Effector memory CD4-positive, alpha-beta T cell (primary cell): ENCODE measurements at regions not wholly inside any gene's neighbourhood (a gene's known extent, or its start where the extent isn't known, plus 50 kb on each side); places are given as distances from the start of the nearest gene placed in this dataset.
"Not testable (repeated sequence)": the region's sequence is repeated elsewhere in the genome, so short reads cannot be mapped to it uniquely, and the experiment has no call there.

Experiments used
- DNase-seq, 3 donors: peaks; one replicate each; pipeline ENCODE4 v3.0.0-alpha.2; 2020
- H3K27ac ChIP-seq: 2 replicates; pipeline ENCODE4 v1.7.0; 2013; ENCODE audit warnings: mild to moderate bottlenecking, low read length, moderate library complexity; ENCODE audit not compliant: insufficient read depth, poor library complexity, severe bottlenecking
- H3K27me3 ChIP-seq: replicated peaks from 2 replicates; pipeline ENCODE4 v1.7.0; 2013; ENCODE audit warnings: mild to moderate bottlenecking, low read length; ENCODE audit not compliant: insufficient read depth, control insufficient read depth, poor library complexity, severe bottlenecking
- H3K36me3 ChIP-seq: 2 replicates; pipeline ENCODE4 v1.7.0; 2013; ENCODE audit warnings: mild to moderate bottlenecking, low read length, moderate library complexity; ENCODE audit not compliant: control insufficient read depth, insufficient read depth
- H3K4me1 ChIP-seq: 2 replicates; pipeline ENCODE4 v1.7.0; 2013; ENCODE audit warnings: low read length, mild to moderate bottlenecking; ENCODE audit not compliant: control insufficient read depth, insufficient read depth, poor library complexity, severe bottlenecking
- H3K4me3 ChIP-seq: 2 replicates; pipeline ENCODE4 v1.7.0; 2013; ENCODE audit warnings: low read length, low read depth, mild to moderate bottlenecking; ENCODE audit not compliant: insufficient read depth, poor library complexity, severe bottlenecking
- H3K9me3 ChIP-seq: 2 replicates; pipeline ENCODE4 v1.7.0; 2013; ENCODE audit warnings: mild to moderate bottlenecking, low read length, moderate library complexity; ENCODE audit not compliant: control insufficient read depth

DNA sequence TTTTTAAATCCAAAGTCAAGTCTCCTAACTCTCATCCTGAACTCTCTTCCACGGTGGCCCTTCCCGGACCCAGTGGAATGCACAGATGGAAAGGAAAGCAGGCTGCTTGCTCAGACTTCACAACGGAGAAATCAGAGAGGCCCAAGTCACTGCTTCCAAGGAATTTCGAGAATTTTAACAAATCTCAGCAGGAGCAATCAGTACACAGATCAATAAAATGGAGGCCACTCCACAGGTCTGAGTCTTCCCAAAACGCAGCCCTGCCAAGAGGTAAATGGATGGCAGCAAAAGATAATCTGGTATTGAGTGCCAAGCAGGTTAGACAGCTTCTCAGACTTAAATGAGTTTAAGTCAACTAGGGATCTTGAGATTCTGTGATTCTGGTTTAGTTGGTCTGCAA is 81.1 kb upstream of the TIAM1 start:
- H3K27me3 ChIP-seq, result no peaks in the 10 kb centered on the region
- H3K4me3 ChIP-seq, result no peak overlapping the region
- H3K36me3 ChIP-seq, result no peaks in the 10 kb centered on the region
- no peaks in the 10 kb centered on the region for H3K4me1 ChIP-seq
- no peak overlapping the region for H3K27ac ChIP-seq
- no peak for DNase-seq
- no peaks in the 10 kb centered on the region for H3K9me3 ChIP-seq

- Histone ChIP-seq H3K27me3 (no peaks in the 10 kb centered on the region), H3K36me3 (no peaks in the 10 kb centered on the region), H3K27ac (no peak overlapping the region), H3K4me3 (no peak overlapping the region), H3K9me3 (no peaks in the 10 kb centered on the region), H3K4me1 (no peaks in the 10 kb centered on the region)
- DNase-seq, result no peak
These were observed 80.0 kb upstream of the TIAM1 start for GRCh38 chr21:31424058-31424457.

- no peak overlapping the region for H3K4me3 ChIP-seq
- H3K36me3 ChIP-seq, result no peaks in the 10 kb centered on the region
- no peaks in the 10 kb centered on the region for H3K9me3 ChIP-seq
- H3K4me1 ChIP-seq, result no peaks in the 10 kb centered on the region
- DNase-seq, result no peak
- no peaks in the 10 kb centered on the region for H3K27me3 ChIP-seq
- no peak overlapping the region for H3K27ac ChIP-seq
These were observed 76.9 kb upstream of the TIAM1 start for GRCh38 chr21:31420988-31421387.

DNA sequence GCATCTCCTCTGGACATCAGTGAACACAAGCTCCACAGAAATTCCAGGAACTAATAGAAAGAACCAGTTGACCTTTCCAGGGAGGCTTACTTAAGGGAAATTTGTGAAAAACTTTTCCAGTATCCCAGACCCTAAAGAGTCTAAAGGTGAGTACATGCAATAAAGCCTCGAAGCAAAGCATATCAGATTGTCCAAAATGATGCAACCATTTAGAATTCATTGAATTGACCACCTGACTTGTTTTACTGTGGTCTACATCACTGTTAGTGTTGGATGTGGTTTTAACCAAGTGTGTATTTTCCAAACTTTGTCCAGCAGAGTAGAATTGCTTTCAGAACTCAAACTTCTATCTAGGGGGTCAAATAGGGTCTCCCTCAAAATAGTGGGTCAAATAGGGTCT is 76.3 kb upstream of the TIAM1 start:
- Histone ChIP-seq H3K27me3 (no peaks in the 10 kb centered on the region), H3K4me3 (no peak overlapping the region), H3K36me3 (no peaks in the 10 kb centered on the region), H3K27ac (no peak overlapping the region), H3K4me1 (no peaks in the 10 kb centered on the region), H3K9me3 (no peaks in the 10 kb centered on the region)
- no peak for DNase-seq

DNA sequence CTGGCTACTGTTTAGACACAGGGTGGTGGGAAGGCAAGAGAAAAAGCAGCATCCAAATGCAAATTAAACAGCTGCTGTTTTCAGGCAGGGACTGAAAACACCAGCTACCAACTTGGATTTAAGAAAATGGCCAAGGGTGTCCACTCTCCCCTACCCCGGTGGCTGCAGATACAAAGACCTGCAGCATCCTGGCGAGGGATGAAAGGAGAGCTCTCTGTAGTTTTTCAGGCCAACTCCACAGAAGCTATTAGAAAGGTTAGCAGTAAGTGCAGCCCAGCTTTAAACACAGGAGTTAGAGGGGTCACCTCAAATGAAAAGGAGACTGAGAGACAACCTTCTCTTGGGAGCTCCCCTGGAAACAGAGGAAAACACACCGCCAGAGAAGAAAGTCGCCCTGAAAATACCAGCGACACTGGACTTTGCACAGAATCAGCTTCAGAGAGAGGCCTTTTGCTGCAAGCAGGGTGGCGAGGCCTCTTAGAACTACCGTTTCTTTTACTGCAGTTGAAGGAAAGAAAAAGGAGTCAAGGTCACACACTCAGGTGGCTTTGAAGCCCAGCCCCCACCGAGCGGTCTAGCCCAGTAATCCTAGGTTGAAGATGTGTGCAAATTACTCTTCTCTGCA is 74.4 kb upstream of the TIAM1 start:
- no peaks in the 10 kb centered on the region for H3K4me1 ChIP-seq
- H3K4me3 ChIP-seq, result no peak overlapping the region
- no peaks in the 10 kb centered on the region for H3K9me3 ChIP-seq
- no peak overlapping the region for H3K27ac ChIP-seq
- DNase-seq, result no peak
- H3K36me3 ChIP-seq, result no peaks in the 10 kb centered on the region
- no peaks in the 10 kb centered on the region for H3K27me3 ChIP-seq

DNA sequence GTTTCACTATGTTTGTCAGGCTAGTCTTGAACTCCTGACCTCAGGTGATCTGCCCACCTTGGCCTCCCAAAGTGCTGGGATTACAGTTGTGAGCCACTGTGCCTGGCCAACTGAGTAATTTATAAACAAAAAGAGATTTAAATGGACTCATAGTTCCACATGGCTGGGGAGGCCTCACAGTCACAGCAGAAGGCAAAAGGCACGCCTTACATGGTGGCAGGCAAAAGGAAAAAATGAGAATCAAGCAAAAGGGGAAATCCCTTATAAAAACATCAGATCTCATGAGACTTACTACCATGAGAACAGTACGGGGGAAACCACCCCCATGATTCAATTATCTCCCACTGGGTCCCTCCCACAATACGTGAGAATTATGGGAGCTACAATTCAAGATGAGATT is 73.2 kb upstream of the TIAM1 start:
- not testable (repeated sequence) for DNase-seq, H3K27ac ChIP-seq, H3K36me3 ChIP-seq, H3K4me3 ChIP-seq, H3K27me3 ChIP-seq, H3K4me1 ChIP-seq, H3K9me3 ChIP-seq

GRCh38 chr21:31416465-31416864 is 72.4 kb upstream of the TIAM1 start:
- no peak overlapping the region for H3K4me3 ChIP-seq
- no peak overlapping the region for H3K27ac ChIP-seq
- no peaks in the 10 kb centered on the region for H3K9me3 ChIP-seq
- DNase-seq, result no peak
- H3K4me1 ChIP-seq, result no peaks in the 10 kb centered on the region
- H3K36me3 ChIP-seq, result no peaks in the 10 kb centered on the region
- no peaks in the 10 kb centered on the region for H3K27me3 ChIP-seq

DNA sequence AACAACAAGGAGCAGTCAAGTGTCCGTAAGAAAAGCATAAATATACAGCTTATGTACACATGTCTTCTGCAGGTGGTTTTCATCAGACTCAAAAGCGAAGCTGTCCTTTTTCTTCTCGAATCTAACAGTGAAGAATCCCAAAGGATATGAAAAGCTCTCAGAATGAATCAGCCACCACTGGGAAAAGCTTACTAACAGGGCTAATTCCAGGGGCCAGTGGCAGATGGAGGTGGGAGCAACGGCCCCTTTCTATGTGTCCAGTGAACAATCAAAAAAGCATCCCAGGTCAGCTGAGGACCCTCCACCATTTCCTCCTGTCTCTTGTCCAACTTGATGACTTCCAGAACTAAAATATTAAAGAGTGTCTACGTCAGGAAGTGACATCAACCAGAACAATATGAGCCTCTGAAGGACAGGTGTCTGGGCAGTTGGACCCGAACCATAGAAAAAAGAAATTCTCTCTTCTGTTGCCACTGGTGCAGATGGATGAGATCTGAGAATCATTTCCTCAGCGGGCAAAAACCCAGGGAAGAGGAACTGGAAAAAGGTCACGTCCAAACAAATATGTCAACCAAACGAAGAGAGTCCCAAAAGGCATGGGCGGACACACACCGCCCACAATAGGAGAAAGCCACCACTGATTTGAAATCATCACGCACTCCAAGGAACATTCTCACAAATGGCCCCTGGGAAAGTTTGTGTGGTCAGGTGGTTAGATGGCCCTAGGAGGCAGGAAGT is 70.4 kb upstream of the TIAM1 start:
- no peak overlapping the region for H3K4me3 ChIP-seq
- DNase-seq, result no peak

GRCh38 chr21:31413698-31414097 is 69.6 kb upstream of the TIAM1 start:
- H3K27ac ChIP-seq, result no peak overlapping the region
- DNase-seq, result no peak
- H3K36me3 ChIP-seq, result no peaks in the 10 kb centered on the region
- H3K4me3 ChIP-seq, result no peak overlapping the region
- no peaks in the 10 kb centered on the region for H3K27me3 ChIP-seq
- no peaks in the 10 kb centered on the region for H3K9me3 ChIP-seq
- peaks cover 9% of the 10 kb centered on the region for H3K4me1 ChIP-seq

More for the DNA sequence above, 70.4 kb upstream of the TIAM1 start:
- Histone ChIP-seq H3K9me3 (no peaks in the 10 kb centered on the region), H3K27ac (no peak overlapping the region), H3K27me3 (no peaks in the 10 kb centered on the region), H3K36me3 (no peaks in the 10 kb centered on the region), H3K4me1 (peaks cover 9% of the 10 kb centered on the region)

DNA sequence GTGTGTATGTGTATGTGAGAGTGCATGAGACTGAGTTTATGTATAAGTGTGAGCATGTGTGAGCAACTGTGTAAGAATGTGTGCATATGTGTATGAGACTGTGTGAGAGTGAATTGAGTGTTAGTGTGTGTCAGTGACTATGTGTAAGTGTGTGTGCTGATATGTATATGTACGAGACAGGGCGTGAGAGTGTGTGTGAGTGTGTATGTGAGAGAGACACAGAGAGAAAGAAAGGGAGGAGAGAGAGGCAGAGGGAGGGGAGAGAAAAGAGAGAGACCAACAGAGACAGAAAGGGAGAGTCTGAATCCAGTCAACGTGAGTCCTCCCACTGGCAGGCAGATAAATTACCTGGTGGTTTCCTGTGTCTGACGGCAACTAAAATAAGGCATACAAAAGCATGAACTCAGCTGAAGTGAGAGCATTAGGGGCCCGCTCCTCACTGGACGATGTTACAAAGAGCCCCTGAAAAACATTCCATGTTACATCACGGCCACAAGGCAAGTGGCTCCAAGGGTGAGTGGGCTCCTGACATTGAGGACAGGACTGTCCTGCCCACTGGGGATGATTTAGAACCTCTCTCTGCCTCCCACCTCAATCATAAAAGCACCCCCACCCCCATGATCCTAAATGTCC is 66.6 kb upstream of the TIAM1 start:
- Histone ChIP-seq H3K27ac (no peak overlapping the region), H3K27me3 (no peaks in the 10 kb centered on the region), H3K36me3 (no peaks in the 10 kb centered on the region), H3K4me1 (peaks cover 9% of the 10 kb centered on the region), H3K9me3 (no peaks in the 10 kb centered on the region), H3K4me3 (no peak overlapping the region)
- no peak for DNase-seq
